Spleen (tissue), 7 donors: ENCODE measurements at regions not wholly inside any gene's neighbourhood (a gene's known extent, or its start where the extent isn't known, plus 50 kb on each side); places are given as distances from the start of the nearest gene placed in this dataset.

Experiments used
- CTCF ChIP-seq, 11 experiments: fragments of 200-600 bp in 7 of 11; fragments of 450-650 bp in 4 of 11; sonication (generic) in 4 of 11; IDR thresholded peaks in 8 of 11; conservative IDR thresholded peaks in 3 of 11; 1 replicate in 7 of 11; 2 replicates in 4 of 11; pipeline versions ENCODE4 v1.4.0 to v1.8.0; 2016 to 2021; ENCODE audit warnings: antibody characterized with exemption in 11 of 11, inconsistent platforms in 4 of 11, mild to moderate bottlenecking in 1 of 11
- POLR2A ChIP-seq, 3 donors: fragments of 450-650 bp; IDR thresholded peaks; one replicate each; pipeline ENCODE4 v1.5.1; 2017; ENCODE audit warnings: antibody characterized with exemption in 3 of 3, mild to moderate bottlenecking in 1 of 3
- POLR2AphosphoS5 ChIP-seq, 3 donors: sonication (generic); formaldehyde crosslinking; IDR thresholded peaks; one replicate each; pipeline ENCODE4 v1.5.1; 2017; ENCODE audit warnings: antibody characterized with exemption in 3 of 3
- donor health status: DM: no; HTN: no; CAD: no; lungs with moderate emphysema.
- donor health status: DM: no; HTN: no; CAD: no.
- donor health status: DM: no; HTN: no; CAD: no.

- TF ChIP-seq CTCF (IDR thresholded peaks at IDR 0.05 in 8 of 11, conservative IDR thresholded peaks at IDR 0.05 in 3 of 11) (no peak), POLR2A (IDR thresholded peaks at IDR 0.05) (no peak), POLR2AphosphoS5 (IDR thresholded peaks at IDR 0.05) (no peak)
Measured at GRCh38 chr2:198811198-198811597, 646.5 kb downstream of the SATB2 start.
